ENCODE measurements at regions not wholly inside any gene's neighbourhood (a gene's known extent, or its start where the extent isn't known, plus 50 kb on each side); places are given as distances from the start of the nearest gene placed in this dataset.

GRCh38 chr7:98707076-98707475, 90.0 kb downstream of the NPTX2 start:
- H3K27me3 ChIP-seq (replicated peaks; ENCODE audit: control insufficient read depth, insufficient read depth, low read length) = no peaks in the 10 kb centered on the region
- H3K4me3 ChIP-seq (replicated peaks; ENCODE audit: low read depth, low read length) = no peak overlapping the region
- no peaks in the 10 kb centered on the region for H3K36me3 ChIP-seq (ENCODE audit: control insufficient read depth, insufficient read depth, low read length)
- no peak for DNase-seq (ENCODE audit: extremely low read depth, insufficient read length)
- TF ChIP-seq, protein P1, sequence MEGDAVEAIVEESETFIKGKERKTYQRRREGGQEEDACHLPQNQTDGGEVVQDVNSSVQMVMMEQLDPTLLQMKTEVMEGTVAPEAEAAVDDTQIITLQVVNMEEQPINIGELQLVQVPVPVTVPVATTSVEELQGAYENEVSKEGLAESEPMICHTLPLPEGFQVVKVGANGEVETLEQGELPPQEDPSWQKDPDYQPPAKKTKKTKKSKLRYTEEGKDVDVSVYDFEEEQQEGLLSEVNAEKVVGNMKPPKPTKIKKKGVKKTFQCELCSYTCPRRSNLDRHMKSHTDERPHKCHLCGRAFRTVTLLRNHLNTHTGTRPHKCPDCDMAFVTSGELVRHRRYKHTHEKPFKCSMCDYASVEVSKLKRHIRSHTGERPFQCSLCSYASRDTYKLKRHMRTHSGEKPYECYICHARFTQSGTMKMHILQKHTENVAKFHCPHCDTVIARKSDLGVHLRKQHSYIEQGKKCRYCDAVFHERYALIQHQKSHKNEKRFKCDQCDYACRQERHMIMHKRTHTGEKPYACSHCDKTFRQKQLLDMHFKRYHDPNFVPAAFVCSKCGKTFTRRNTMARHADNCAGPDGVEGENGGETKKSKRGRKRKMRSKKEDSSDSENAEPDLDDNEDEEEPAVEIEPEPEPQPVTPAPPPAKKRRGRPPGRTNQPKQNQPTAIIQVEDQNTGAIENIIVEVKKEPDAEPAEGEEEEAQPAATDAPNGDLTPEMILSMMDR (IDR thresholded peaks at IDR 0.05; ENCODE audit: insufficient read depth, low read length, poor library complexity, severe bottlenecking) = no peak

- DNase-seq (ENCODE audit: extremely low read depth, insufficient read length) = no peak
- TF ChIP-seq, protein P1 (IDR thresholded peaks at IDR 0.05; ENCODE audit: insufficient read depth, low read length, poor library complexity, severe bottlenecking) = no peak
- Histone ChIP-seq H3K27me3 (replicated peaks; ENCODE audit: control insufficient read depth, insufficient read depth, low read length) (no peaks in the 10 kb centered on the region; the same call in 1 of the 2 replicates), H3K36me3 (ENCODE audit: control insufficient read depth, insufficient read depth, low read length) (no peaks in the 10 kb centered on the region), H3K4me3 (replicated peaks; ENCODE audit: low read depth, low read length) (no peak overlapping the region)
Observed at GRCh38 chr7:98711945-98712344, 94.9 kb downstream of the NPTX2 start.

- H3K27me3 ChIP-seq (replicated peaks; ENCODE audit: control insufficient read depth, insufficient read depth, low read length) = no peaks in the 10 kb centered on the region; the same call in 1 of the 2 replicates
- TF ChIP-seq, protein P1 (IDR thresholded peaks at IDR 0.05; ENCODE audit: insufficient read depth, low read length, poor library complexity, severe bottlenecking) = no peak
- H3K36me3 ChIP-seq (ENCODE audit: control insufficient read depth, insufficient read depth, low read length) = no peaks in the 10 kb centered on the region
- DNase-seq (ENCODE audit: extremely low read depth, insufficient read length) = no peak
- no peak overlapping the region for H3K4me3 ChIP-seq (replicated peaks; ENCODE audit: low read depth, low read length)
Observed at GRCh38 chr7:98713165-98713810, 96.2 kb downstream of the NPTX2 start.

GRCh38 chr7:98719396-98719795, 102.3 kb downstream of the NPTX2 start:
- no peaks in the 10 kb centered on the region; the same call in 1 of the 2 replicates for H3K27me3 ChIP-seq (replicated peaks; ENCODE audit: control insufficient read depth, insufficient read depth, low read length)
- H3K4me3 ChIP-seq (replicated peaks; ENCODE audit: low read depth, low read length) = no peak overlapping the region
- TF ChIP-seq, protein P1 (IDR thresholded peaks at IDR 0.05; ENCODE audit: insufficient read depth, low read length, poor library complexity, severe bottlenecking) = no peak
- no peak for DNase-seq (ENCODE audit: extremely low read depth, insufficient read length)
- H3K36me3 ChIP-seq (ENCODE audit: control insufficient read depth, insufficient read depth, low read length) = no peaks in the 10 kb centered on the region

GRCh38 chr7:98722402-98722801, 105.3 kb downstream of the NPTX2 start:
- Histone ChIP-seq H3K36me3 (ENCODE audit: control insufficient read depth, insufficient read depth, low read length) (no peaks in the 10 kb centered on the region), H3K27me3 (replicated peaks; ENCODE audit: control insufficient read depth, insufficient read depth, low read length) (no peaks in the 10 kb centered on the region; the same call in 1 of the 2 replicates), H3K4me3 (replicated peaks; ENCODE audit: low read depth, low read length) (no peak overlapping the region)
- TF ChIP-seq, protein P1 (IDR thresholded peaks at IDR 0.05; ENCODE audit: insufficient read depth, low read length, poor library complexity, severe bottlenecking) = no peak
- no peak for DNase-seq (ENCODE audit: extremely low read depth, insufficient read length)

GRCh38 chr7:98724591-98724990, 107.5 kb downstream of the NPTX2 start:
- Histone ChIP-seq H3K36me3 (ENCODE audit: control insufficient read depth, insufficient read depth, low read length) (no peaks in the 10 kb centered on the region), H3K27me3 (replicated peaks; ENCODE audit: control insufficient read depth, insufficient read depth, low read length) (no peaks in the 10 kb centered on the region), H3K4me3 (replicated peaks; ENCODE audit: low read depth, low read length) (no peak overlapping the region)
- no peak for DNase-seq (ENCODE audit: extremely low read depth, insufficient read length)
- TF ChIP-seq, protein P1 (IDR thresholded peaks at IDR 0.05; ENCODE audit: insufficient read depth, low read length, poor library complexity, severe bottlenecking) = no peak
